GM21526 (cell line): ENCODE measurements at regions not wholly inside any gene's neighbourhood (a gene's known extent, or its start where the extent isn't known, plus 50 kb on each side); places are given as distances from the start of the nearest gene placed in this dataset.
"Not testable (repeated sequence)": the region's sequence is repeated elsewhere in the genome, so short reads cannot be mapped to it uniquely, and the experiment has no call there.

Experiments used
- ATAC-seq: cut with Tn5 transposase; IDR thresholded peaks from one replicate; pipeline ENCODE4 v1.9.1; 2021; ENCODE audit warnings: moderate library complexity; ENCODE audit not compliant: unreplicated experiment, low FRiP score

GRCh38 chrX:87078231-87078630 is 439.4 kb upstream of the KLHL4 start:
- ATAC-seq, result no peak

- ATAC-seq, result no peak
Measured at GRCh38 chrX:87098477-87098876, 419.1 kb upstream of the KLHL4 start.

DNA sequence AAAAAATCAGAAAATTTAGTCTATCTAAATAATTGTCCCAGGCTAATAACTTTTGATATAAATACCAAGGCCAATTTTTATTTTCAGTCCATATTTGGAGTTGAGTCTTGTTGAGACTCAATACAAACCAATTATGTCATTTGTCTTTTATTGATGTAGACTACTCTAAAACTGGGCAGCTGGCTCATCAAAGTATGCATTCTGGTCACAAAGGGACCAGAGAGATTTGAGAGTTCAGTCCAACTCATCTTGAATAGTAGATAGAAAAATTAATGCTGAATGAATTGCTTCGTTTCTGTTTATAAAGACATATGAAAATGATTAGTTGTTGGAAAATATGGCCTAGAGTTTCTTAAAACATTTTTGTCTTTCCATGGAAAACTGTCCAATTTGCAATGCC is 412.5 kb upstream of the KLHL4 start:
- ATAC-seq, result no peak

DNA sequence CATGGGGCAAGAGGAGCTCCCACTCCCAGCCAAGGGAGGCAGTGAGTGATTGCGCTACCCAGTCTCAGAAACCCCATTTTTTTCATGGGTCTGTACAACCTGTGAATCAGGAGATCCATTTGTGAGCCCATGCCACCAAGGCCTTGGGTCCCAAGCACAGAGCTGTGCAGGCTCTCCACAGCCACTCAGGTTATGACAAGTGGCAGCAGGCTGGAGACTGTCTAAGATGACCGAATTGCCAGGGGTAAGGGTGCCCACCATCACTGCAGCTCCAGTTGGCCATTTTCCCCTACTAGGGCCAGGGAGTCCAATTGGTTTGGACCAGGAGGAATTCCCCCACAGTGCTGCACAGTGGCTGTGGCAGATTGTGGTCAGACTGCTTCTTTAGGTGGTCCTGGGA is 407.5 kb upstream of the KLHL4 start:
- no peak for ATAC-seq

- ATAC-seq, result no peak
Measured at GRCh38 chrX:87140800-87141483, 376.7 kb upstream of the KLHL4 start.

DNA sequence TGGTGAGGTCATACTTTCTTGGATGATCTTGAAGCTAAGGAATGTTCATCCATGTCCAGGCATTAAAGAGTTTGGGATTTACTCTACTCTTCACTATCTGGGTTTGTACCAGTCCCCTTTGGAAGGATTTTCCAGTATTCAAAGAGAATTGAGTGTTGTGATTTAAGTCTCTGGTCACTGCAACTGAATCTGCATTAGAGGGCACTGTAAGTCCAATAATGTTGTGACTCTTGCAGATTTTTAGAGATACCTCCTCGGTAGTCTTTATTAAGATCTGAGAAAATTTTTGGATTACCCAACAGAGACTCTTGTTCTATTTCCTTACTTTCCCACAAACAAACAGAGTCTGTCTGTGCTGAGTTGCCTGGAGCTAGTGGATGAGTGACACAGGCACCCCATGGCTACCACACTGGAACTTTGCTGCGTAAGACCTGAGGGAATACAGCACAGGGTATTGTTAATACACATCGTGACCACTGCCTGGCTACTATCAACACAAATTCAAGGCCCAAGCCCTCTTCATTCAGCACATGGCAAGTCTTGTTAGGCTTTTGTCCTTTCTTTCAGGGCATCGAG is 357.1 kb upstream of the KLHL4 start:
- ATAC-seq, result no peak

GRCh38 chrX:87167841-87168240 is 349.8 kb upstream of the KLHL4 start:
- ATAC-seq, result no peak

- not testable (repeated sequence) for ATAC-seq
Measured at GRCh38 chrX:87178009-87178408, 339.6 kb upstream of the KLHL4 start.
